Thyroid gland (tissue), 4 donors: ENCODE measurements at regions not wholly inside any gene's neighbourhood (a gene's known extent, or its start where the extent isn't known, plus 50 kb on each side); places are given as distances from the start of the nearest gene placed in this dataset.

Experiments
- DNase-seq, 2 donors: peaks; one replicate each; pipeline ENCODE4 v3.0.0-alpha.2; 2019
- H3K27ac ChIP-seq, 3 donors: fragments of 200-600 bp; sonication (generic); 1 replicate in 2 of 3; 2 replicates in 1 of 3; pipeline ENCODE4 v1.5.1; 2016 to 2019; ENCODE audit warnings: mild to moderate bottlenecking in 1 of 3, moderate library complexity in 1 of 3
- H3K27me3 ChIP-seq: fragments of 200-600 bp; sonication (generic); one replicate; pipeline ENCODE4 v1.5.1; 2019
- H3K36me3 ChIP-seq, 2 donors: fragments of 200-600 bp; sonication (generic); one replicate each; pipeline ENCODE4 v1.5.1; 2016 to 2019
- H3K4me1 ChIP-seq, 2 donors: fragments of 200-600 bp; sonication (generic); one replicate each; pipeline ENCODE4 v1.5.1; 2017 to 2019
- H3K4me3 ChIP-seq, 3 donors: fragments of 200-600 bp; sonication (generic); replicated peaks in 1 of 3; 1 replicate in 2 of 3; 2 replicates in 1 of 3; pipeline ENCODE4 v1.5.1; 2016; ENCODE audit warnings: mild to moderate bottlenecking in 1 of 3
- H3K9me3 ChIP-seq: fragments of 200-600 bp; sonication (generic); one replicate; pipeline ENCODE4 v1.5.1; 2017
- POLR2A ChIP-seq, 2 donors: fragments of 450-650 bp; IDR thresholded peaks; one replicate each; pipeline ENCODE4 v1.6.1; 2017; ENCODE audit warnings: antibody characterized with exemption in 2 of 2, mild to moderate bottlenecking in 2 of 2, moderate library complexity in 1 of 2
- WGBS, 2 donors: methylation state at CpG; one replicate each; pipeline ENCODE4 v1.1.5; 2017; 5-methylcytosine and 5-hydroxymethylcytosine counted together
- intact Hi-C: fragments of 100-400 bp; cut with DNase I; formaldehyde crosslinking; loops from one replicate; pipeline ENCODE4 v1.15.1; 2023
- TF ChIP-seq, protein P1 (sequence below), 6 experiments: fragments of 200-600 bp in 3 of 6; fragments of 450-650 bp in 3 of 6; sonication (generic) in 3 of 6; IDR thresholded peaks; one replicate each; pipeline ENCODE4 v1.5.1; 2016 to 2019; ENCODE audit warnings: antibody characterized with exemption in 6 of 6, mild to moderate bottlenecking in 2 of 6, inconsistent platforms in 1 of 6, moderate library complexity in 1 of 6

GRCh38 chr4:31228068-31228467, 507.9 kb downstream of the PCDH7 start:
- H3K27ac ChIP-seq: no peak overlapping the region
- DNase-seq: no peak
- no peaks in the 10 kb centered on the region for H3K9me3 ChIP-seq
- H3K27me3 ChIP-seq: no peaks in the 10 kb centered on the region
- H3K4me1 ChIP-seq: no peaks in the 10 kb centered on the region
- no peak for TF ChIP-seq POLR2A (IDR thresholded peaks at IDR 0.05)
- TF ChIP-seq, protein P1, sequence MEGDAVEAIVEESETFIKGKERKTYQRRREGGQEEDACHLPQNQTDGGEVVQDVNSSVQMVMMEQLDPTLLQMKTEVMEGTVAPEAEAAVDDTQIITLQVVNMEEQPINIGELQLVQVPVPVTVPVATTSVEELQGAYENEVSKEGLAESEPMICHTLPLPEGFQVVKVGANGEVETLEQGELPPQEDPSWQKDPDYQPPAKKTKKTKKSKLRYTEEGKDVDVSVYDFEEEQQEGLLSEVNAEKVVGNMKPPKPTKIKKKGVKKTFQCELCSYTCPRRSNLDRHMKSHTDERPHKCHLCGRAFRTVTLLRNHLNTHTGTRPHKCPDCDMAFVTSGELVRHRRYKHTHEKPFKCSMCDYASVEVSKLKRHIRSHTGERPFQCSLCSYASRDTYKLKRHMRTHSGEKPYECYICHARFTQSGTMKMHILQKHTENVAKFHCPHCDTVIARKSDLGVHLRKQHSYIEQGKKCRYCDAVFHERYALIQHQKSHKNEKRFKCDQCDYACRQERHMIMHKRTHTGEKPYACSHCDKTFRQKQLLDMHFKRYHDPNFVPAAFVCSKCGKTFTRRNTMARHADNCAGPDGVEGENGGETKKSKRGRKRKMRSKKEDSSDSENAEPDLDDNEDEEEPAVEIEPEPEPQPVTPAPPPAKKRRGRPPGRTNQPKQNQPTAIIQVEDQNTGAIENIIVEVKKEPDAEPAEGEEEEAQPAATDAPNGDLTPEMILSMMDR (IDR thresholded peaks at IDR 0.05): no peak
- H3K36me3 ChIP-seq: no peaks in the 10 kb centered on the region
- intact Hi-C loops: no loop called here
- no peak overlapping the region for H3K4me3 ChIP-seq
- 83 to 88% methylated on average over 4 of the region's 4 CpGs for WGBS, 2 donors

DNA sequence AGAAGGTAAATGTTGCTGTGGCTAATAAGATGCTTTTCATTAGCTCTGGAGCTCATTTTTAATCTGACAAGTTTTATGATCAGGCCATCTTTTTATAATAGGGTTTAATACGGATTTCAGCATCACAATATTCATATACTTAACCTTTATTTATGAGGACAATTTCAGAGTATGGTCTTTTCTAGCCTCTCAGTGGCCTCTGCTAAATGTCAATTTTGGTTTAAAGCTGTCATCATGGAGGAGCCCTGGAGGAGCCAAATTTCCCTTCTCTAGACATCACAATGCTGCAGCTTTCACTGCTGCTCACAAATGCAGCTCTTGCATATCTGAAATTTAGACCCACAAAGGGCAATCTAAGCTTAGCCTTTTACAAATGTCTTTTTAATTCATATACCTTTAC, 510.4 kb downstream of the PCDH7 start:
- Histone ChIP-seq H3K4me1 (no peaks in the 10 kb centered on the region), H3K27me3 (no peaks in the 10 kb centered on the region), H3K4me3 (no peak overlapping the region), H3K36me3 (no peaks in the 10 kb centered on the region), H3K27ac (no peak overlapping the region), H3K9me3 (no peaks in the 10 kb centered on the region)
- DNase-seq: no peak
- intact Hi-C loops: no loop called here
- TF ChIP-seq, protein P1 (IDR thresholded peaks at IDR 0.05): no peak
- 78 to 85% methylated on average over 1 of the region's 1 CpG for WGBS, 2 donors

DNA sequence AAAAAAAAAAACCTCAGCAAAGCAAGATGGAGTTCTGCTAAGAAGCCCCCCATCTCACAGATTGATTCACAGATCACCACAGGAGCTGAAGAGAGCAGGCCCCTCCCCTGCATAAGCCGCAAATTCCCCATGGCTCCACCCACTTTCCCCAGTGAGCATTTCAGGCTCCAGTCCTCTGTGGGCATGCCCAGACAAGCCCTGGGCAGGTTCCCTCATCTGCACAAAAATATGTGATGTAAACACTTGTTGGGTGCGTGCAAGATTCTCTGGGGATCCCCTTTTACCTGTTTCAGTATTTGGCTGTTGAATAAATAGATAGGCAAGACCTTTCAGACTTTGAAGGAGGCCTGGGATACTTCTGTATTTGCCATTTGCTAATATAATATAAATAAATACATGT, 514.3 kb downstream of the PCDH7 start:
- TF ChIP-seq, protein P1 (IDR thresholded peaks at IDR 0.05): no peak
- no peak for TF ChIP-seq POLR2A (IDR thresholded peaks at IDR 0.05)
- no peaks in the 10 kb centered on the region for H3K36me3 ChIP-seq
- 95 to 100% methylated on average over 2 of the region's 2 CpGs for WGBS, 2 donors
- H3K27ac ChIP-seq: no peak overlapping the region
- no peaks in the 10 kb centered on the region for H3K4me1 ChIP-seq
- no peak for DNase-seq
- no peak overlapping the region for H3K4me3 ChIP-seq
- no peaks in the 10 kb centered on the region for H3K9me3 ChIP-seq
- intact Hi-C loops: no loop called here
- no peaks in the 10 kb centered on the region for H3K27me3 ChIP-seq

GRCh38 chr4:31234901-31235300, 514.7 kb downstream of the PCDH7 start:
- no peak for DNase-seq
- TF ChIP-seq POLR2A (IDR thresholded peaks at IDR 0.05): no peak
- TF ChIP-seq, protein P1 (IDR thresholded peaks at IDR 0.05): no peak
- intact Hi-C loops: no loop called here
- Histone ChIP-seq H3K9me3 (no peaks in the 10 kb centered on the region), H3K4me1 (no peaks in the 10 kb centered on the region), H3K4me3 (no peak overlapping the region), H3K27me3 (no peaks in the 10 kb centered on the region), H3K27ac (no peak overlapping the region), H3K36me3 (no peaks in the 10 kb centered on the region)
- WGBS, 2 donors: 84 to 88% methylated on average over 1 of the region's 1 CpG

- no peak for DNase-seq
- Histone ChIP-seq H3K9me3 (no peaks in the 10 kb centered on the region), H3K4me1 (no peaks in the 10 kb centered on the region), H3K36me3 (no peaks in the 10 kb centered on the region), H3K27me3 (no peaks in the 10 kb centered on the region), H3K27ac (no peak overlapping the region), H3K4me3 (no peak overlapping the region)
- intact Hi-C loops: no loop called here
- WGBS, 2 donors: 82 to 84% methylated on average over 5 of the region's 5 CpGs
- TF ChIP-seq, protein P1 (IDR thresholded peaks at IDR 0.05): no peak
- TF ChIP-seq POLR2A (IDR thresholded peaks at IDR 0.05): no peak
Measured at GRCh38 chr4:31236020-31236638, 516.0 kb downstream of the PCDH7 start.
